ENCODE measurements at regions not wholly inside any gene's neighbourhood (a gene's known extent, or its start where the extent isn't known, plus 50 kb on each side); places are given as distances from the start of the nearest gene placed in this dataset.

- no peak for TF ChIP-seq CTCF (IDR thresholded peaks at IDR 0.05)
- TF ChIP-seq POLR2AphosphoS5 (IDR thresholded peaks at IDR 0.05), result no peak
- TF ChIP-seq EP300 (IDR thresholded peaks at IDR 0.05), result no peak
- no peak for TF ChIP-seq POLR2A (IDR thresholded peaks at IDR 0.05)
These were observed 144.2 kb downstream of the SLITRK6 start for GRCh38 chr13:85655040-85655439.

Measured in upper lobe of left lung (tissue), 4 donors.